Heart left ventricle (tissue), 16 donors: ENCODE measurements at regions not wholly inside any gene's neighbourhood (a gene's known extent, or its start where the extent isn't known, plus 50 kb on each side); places are given as distances from the start of the nearest gene placed in this dataset.

Experiments
- ATAC-seq, 4 donors: fragments of 200-7000 bp; cut with Tn5 transposase; one replicate each; pipeline ENCODE4 v1.9.1; 2020 to 2022; ENCODE audit warnings: moderate library complexity in 4 of 4, mild to moderate bottlenecking in 3 of 4, moderate number of reproducible peaks in 1 of 4
- DNase-seq, 5 donors: peaks; one replicate each; pipeline ENCODE4 v3.0.0-alpha.2; 2020
- H3K27ac ChIP-seq, 12 donors: fragments of 200-600 bp; sonication (generic) in 4 of 12; one replicate each; pipeline versions ENCODE4 v1.5.0 to v1.8.0; 2016 to 2022; ENCODE audit warnings: mild to moderate bottlenecking in 2 of 12
- H3K27me3 ChIP-seq, 9 donors: fragments of 200-600 bp; sonication (generic) in 2 of 9; one replicate each; pipeline versions ENCODE4 v1.5.1 to v1.8.0; 2016 to 2022; ENCODE audit warnings: mild to moderate bottlenecking in 3 of 9
- H3K36me3 ChIP-seq, 9 donors: fragments of 200-600 bp; sonication (generic) in 2 of 9; one replicate each; pipeline versions ENCODE4 v1.5.0 to v1.8.0; 2018 to 2022; ENCODE audit warnings: mild to moderate bottlenecking in 2 of 9
- H3K4me1 ChIP-seq, 12 donors: fragments of 200-600 bp; sonication (generic) in 4 of 12; one replicate each; pipeline versions ENCODE4 v1.5.0 to v1.8.0; 2016 to 2022; ENCODE audit warnings: mild to moderate bottlenecking in 3 of 12
- H3K4me3 ChIP-seq, 12 donors: fragments of 200-600 bp; sonication (generic) in 4 of 12; one replicate each; pipeline versions ENCODE4 v1.5.0 to v1.8.0; 2017 to 2022; ENCODE audit warnings: mild to moderate bottlenecking in 9 of 12, moderate library complexity in 4 of 12
- H3K9me3 ChIP-seq, 12 donors: fragments of 200-600 bp; sonication (generic) in 4 of 12; one replicate each; pipeline versions ENCODE4 v1.5.0 to v1.8.0; 2016 to 2022; ENCODE audit warnings: mild to moderate bottlenecking in 1 of 12
- CTCF ChIP-seq, 12 donors: fragments of 200-600 bp; sonication (generic) in 4 of 12; IDR thresholded peaks; one replicate each; pipeline versions ENCODE4 v1.5.0 to v1.8.0; 2018 to 2022; ENCODE audit warnings: antibody characterized with exemption in 12 of 12, mild to moderate bottlenecking in 5 of 12
- POLR2A ChIP-seq, 2 donors: fragments of 450-650 bp; IDR thresholded peaks; one replicate each; pipeline ENCODE4 v1.6.1; 2017; ENCODE audit warnings: antibody characterized with exemption in 2 of 2, mild to moderate bottlenecking in 2 of 2, moderate library complexity in 2 of 2
- WGBS, 4 donors: extraction: QIAGEN DNeasy Blood & Tissue Kit in 2 of 4; methylation state at CpG; one replicate each; pipeline versions ENCODE4 v1.1.5 to v1.1.7; 2013 to 2018; 5-methylcytosine and 5-hydroxymethylcytosine counted together
- intact Hi-C, 10 donors: fragments of 100-400 bp; cut with DNase I; formaldehyde crosslinking; loops; one replicate each; pipeline versions ENCODE4 v1.11.1 to v1.14.2; 2022
- donor health status: ischemic (EF 13 %, LVEDD 7.1; RV severe dilation, severe dysfunction).
- donor health status: healthy with polysubstance abuse.
- donor health status: DM: no; HTN: yes; CAD: no.
- donor health status: DM: no; HTN: no; CAD: no.
- donor health status: ischemic (EF 25% LVEDD 6.9; RV normal size, moderate dysfunction).
- donor health status: ischemic (EF 25% LVEDD 5.7; RV mildly dilated, moderate dysfunction).
- donor health status: healthy.
- donor health status: DM: yes; HTN: yes; CAD: no.
- donor health status: ischemic (EF 35%, LVEDD 5.7; RV mildly dilated, moderate dysfunction).
- donor health status: nonischemic (EF 11% LVEDD 7.7; RV severe dilation, severe dysfunction).
- donor health status: DM: yes; HTN: yes; CAD: no.
- donor health status: PGD.
- donor health status: ischemic (EF 29% LVEDD 5.4; RV normal size, mild dysfunction).
- donor health status: nonischemic (EF 23%, LVEDD 6.1; RV moderate dilation, normal function).

DNA sequence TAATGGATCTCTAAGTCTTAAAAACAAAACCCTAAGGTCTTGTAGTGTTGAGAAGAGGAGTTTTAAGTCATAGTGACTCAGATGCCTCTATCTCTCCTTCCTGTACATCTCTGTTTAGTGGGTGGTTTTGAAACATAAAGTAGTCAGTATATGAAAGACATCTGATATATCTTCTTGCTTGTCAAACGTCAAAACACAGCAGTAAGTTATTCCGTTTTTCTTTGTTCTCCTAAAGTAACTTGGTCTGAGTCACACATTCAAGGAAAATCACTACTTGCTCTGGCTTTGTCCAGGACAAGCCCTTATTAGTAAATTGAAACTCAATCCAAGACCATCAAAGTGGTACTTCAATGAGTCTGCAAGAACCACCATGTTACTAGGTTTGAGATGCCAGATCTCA, 1172.5 kb downstream of the BCL11B start:
- no peaks in the 10 kb centered on the region for H3K36me3 ChIP-seq
- intact Hi-C loops = no loop called here
- no peaks in the 10 kb centered on the region for H3K4me1 ChIP-seq
- DNase-seq = no peak
- ATAC-seq = no peak
- H3K27me3 ChIP-seq = no peaks in the 10 kb centered on the region
- no peak overlapping the region for H3K27ac ChIP-seq
- no peak overlapping the region for H3K4me3 ChIP-seq
- TF ChIP-seq CTCF (IDR thresholded peaks at IDR 0.05) = no peak
- WGBS, 4 donors = 71 to 84% (median 75%) methylated on average over 2 of the region's 2 CpGs
- peaks cover 0 to 6% (median 0%) of the 10 kb centered on the region in 12 donors for H3K9me3 ChIP-seq

DNA sequence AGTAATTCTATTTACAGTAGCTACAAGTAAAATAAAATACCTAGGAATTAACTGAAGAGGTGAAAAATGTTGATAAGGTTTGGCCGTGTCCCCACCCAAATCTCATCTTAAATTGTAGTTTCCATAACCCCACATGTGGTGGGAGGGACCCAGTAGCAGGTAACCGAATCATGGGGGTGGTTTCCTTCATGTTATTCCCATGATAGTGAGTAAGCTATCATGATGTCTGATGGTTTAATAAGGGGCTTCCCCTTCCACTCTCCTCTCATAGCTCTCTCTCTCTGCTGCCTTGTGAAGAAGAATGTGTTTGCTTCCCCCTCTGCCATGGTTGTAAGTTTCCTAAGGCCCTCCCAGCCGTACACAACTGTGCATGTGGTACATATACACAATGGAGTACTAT, 1170.7 kb downstream of the BCL11B start:
- Histone ChIP-seq H3K9me3 (peaks cover 0 to 6% (median 0%) of the 10 kb centered on the region in 12 donors), H3K4me1 (no peaks in the 10 kb centered on the region), H3K27ac (no peak overlapping the region), H3K27me3 (no peaks in the 10 kb centered on the region), H3K4me3 (no peak overlapping the region), H3K36me3 (no peaks in the 10 kb centered on the region)
- 54 to 66% (median 65%) methylated on average over 3 of the region's 3 CpGs for WGBS, 4 donors
- intact Hi-C loops = no loop called here
- no peak for ATAC-seq
- TF ChIP-seq CTCF (IDR thresholded peaks at IDR 0.05) (no peak), POLR2A (IDR thresholded peaks at IDR 0.05) (no peak)
- DNase-seq = no peak

GRCh38 chr14:98103705-98104104, 1168.3 kb downstream of the BCL11B start:
- no peak overlapping the region for H3K4me3 ChIP-seq
- no peak for DNase-seq
- H3K4me1 ChIP-seq = no peaks in the 10 kb centered on the region
- intact Hi-C loops = no loop called here
- no peak for TF ChIP-seq CTCF (IDR thresholded peaks at IDR 0.05)
- no peak for TF ChIP-seq POLR2A (IDR thresholded peaks at IDR 0.05)
- 76 to 87% (median 85%) methylated on average over 2 of the region's 2 CpGs for WGBS, 4 donors
- H3K27ac ChIP-seq = no peak overlapping the region
- no peaks in the 10 kb centered on the region for H3K36me3 ChIP-seq
- no peaks in the 10 kb centered on the region for H3K27me3 ChIP-seq
- ATAC-seq = no peak
- no peaks in the 10 kb centered on the region for H3K9me3 ChIP-seq

DNA sequence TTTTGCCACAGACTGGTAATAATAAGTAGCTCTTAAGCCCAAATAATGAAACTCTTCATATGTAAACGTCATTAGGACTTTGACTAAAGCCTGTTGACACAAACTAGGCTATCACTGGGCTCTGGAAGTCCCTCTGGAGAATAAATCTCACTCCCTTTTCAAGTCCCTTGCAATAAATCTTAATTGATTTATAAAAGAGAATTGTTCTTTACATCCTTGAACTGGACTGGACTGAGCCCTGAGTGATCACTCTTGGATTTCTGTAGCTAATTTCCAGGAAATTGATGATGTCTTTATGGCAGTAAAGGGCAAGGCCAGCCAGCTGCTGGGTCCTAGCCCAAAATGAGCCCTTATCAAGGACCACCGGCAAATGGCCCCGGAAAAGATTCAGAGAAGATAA, 1162.7 kb downstream of the BCL11B start:
- DNase-seq (no peak), ATAC-seq (no peak)
- Histone ChIP-seq H3K36me3 (no peaks in the 10 kb centered on the region), H3K4me1 (no peaks in the 10 kb centered on the region), H3K9me3 (no peaks in the 10 kb centered on the region), H3K27ac (no peak overlapping the region), H3K4me3 (no peak overlapping the region), H3K27me3 (no peaks in the 10 kb centered on the region)
- 49 to 63% (median 56%) methylated on average over 3 of the region's 3 CpGs for WGBS, 4 donors
- no peak for TF ChIP-seq POLR2A (IDR thresholded peaks at IDR 0.05)
- TF ChIP-seq CTCF (IDR thresholded peaks at IDR 0.05) = no peak
- intact Hi-C loops = no loop called here
